ENCODE measurements at regions not wholly inside any gene's neighbourhood (a gene's known extent, or its start where the extent isn't known, plus 50 kb on each side); places are given as distances from the start of the nearest gene placed in this dataset.

GRCh38 chr4:128349921-128350320 lies 62.3 kb upstream of the PGRMC2 start:
- no peak overlapping the region for H2AFZ ChIP-seq (ENCODE audit: low read length)
- in situ Hi-C loops (cut with HindIII; ENCODE audit: extremely low pct_ligation_motif_present, low pct_unique_long_range_greater_than_20kb), result no loop called here
- POLR2A ChIA-PET, result interaction anchor here (1.2 kb wide), 1 partner anchor 61 kb away, joined by 3 read pairs; no protein-coding TSS in a partner anchor
- 0 out of 2 replicates have a peak, but pooled peaks have one; percentile 19 for TF ChIP-seq PATZ1 (CRISPR knock-in tag; IDR thresholded peaks at IDR 0.05)
- peak; percentile 58; the same call in 1 of the 2 replicates for TF ChIP-seq THRA (CRISPR knock-in tag; IDR thresholded peaks at IDR 0.05; ENCODE audit: borderline replicate concordance)
- peak; percentile 38; the same call in 1 of the 2 replicates for TF ChIP-seq GABPB1 (CRISPR knock-in tag; IDR thresholded peaks at IDR 0.05)
- no peak for TF ChIP-seq ZFX (CRISPR knock-in tag; IDR thresholded peaks at IDR 0.05; ENCODE audit: low read depth)
- no peak for TF ChIP-seq ZNF770 (CRISPR knock-in tag; IDR thresholded peaks at IDR 0.05)
- no peak for TF ChIP-seq NFKB2 (CRISPR knock-in tag; IDR thresholded peaks at IDR 0.05; ENCODE audit: borderline replicate concordance)
- peak; percentile 91 for TF ChIP-seq ZNF503 (CRISPR knock-in tag; IDR thresholded peaks at IDR 0.05)
- peak; percentile 58; the same call in 1 of the 2 replicates for TF ChIP-seq YEATS2 (CRISPR knock-in tag; IDR thresholded peaks at IDR 0.05; ENCODE audit: borderline replicate concordance)
- TF ChIP-seq MED1 (CRISPR knock-in tag; IDR thresholded peaks at IDR 0.05), result peak; percentile 67
- no peak for TF ChIP-seq ZNF501 (CRISPR knock-in tag; IDR thresholded peaks at IDR 0.05)
- no peak for TF ChIP-seq REST (IDR thresholded peaks at IDR 0.05; ENCODE audit: borderline replicate concordance in 1 of 2, low read depth in 1 of 2, low read length in 2 of 2)

More at GRCh38 chr4:128349921-128350320, 62.3 kb upstream of the PGRMC2 start:
- Histone ChIP-seq H3K27me3 (ENCODE audit: control insufficient read depth in 1 of 2, insufficient read depth in 2 of 2, low read length in 2 of 2) (peaks cover 0 to 7% of the 10 kb centered on the region in 2 experiments; a peak in 1 of 5 replicates), H3K9me3 (ENCODE audit: low read length) (no peaks in the 10 kb centered on the region), H4K20me1 (ENCODE audit: insufficient read depth, low read length) (no peaks in the 10 kb centered on the region), H3K9ac (ENCODE audit: insufficient read depth, low read depth, low read length) (no peak overlapping the region), H3K79me2 (ENCODE audit: insufficient read depth, low read length) (no peaks in the 10 kb centered on the region), H3K27ac (ENCODE audit: extremely low read length, insufficient read depth, low read length) (no peak overlapping the region), H3K36me3 (replicated peaks in 1 of 2; ENCODE audit: control insufficient read depth in 1 of 2, insufficient read depth in 2 of 2, low read length in 2 of 2) (no peaks in the 10 kb centered on the region), H3K4me2 (ENCODE audit: low read depth, low read length) (no peak overlapping the region), H3K4me3 (replicated peaks in 1 of 3; ENCODE audit: insufficient read depth in 1 of 3, low read depth in 2 of 3, low read length in 3 of 3) (no peak overlapping the region), H3K4me1 (ENCODE audit: insufficient read depth, low read length) (peaks cover 26% of the 10 kb centered on the region)
- 25% methylated on average over 4 of the region's 4 CpGs for WGBS (ENCODE audit: low lambda C conversion rate)
- FAIRE-seq, result no peak
- intact Hi-C loops (cut with micrococcal nuclease; ENCODE audit: unreplicated experiment), result no loop called here
- no TSS peak for BruUV-seq (replicated peaks)
- ATAC-seq, result peak; percentile 90
- CTCF ChIA-PET (ENCODE audit: low intra/inter-chr PET ratio, low total read pairs), result no interaction called here
- DNase-seq (ENCODE audit: low spot score), result peak; percentile 92

All from HepG2 (cell line).